B cell (primary cell): ENCODE measurements at regions not wholly inside any gene's neighbourhood (a gene's known extent, or its start where the extent isn't known, plus 50 kb on each side); places are given as distances from the start of the nearest gene placed in this dataset.
"Not testable (repeated sequence)": the region's sequence is repeated elsewhere in the genome, so short reads cannot be mapped to it uniquely, and the experiment has no call there.

ENCODE experiments used
- ATAC-seq: fragments of 200-7000 bp; cut with Tn5 transposase; one replicate; pipeline ENCODE4 v1.10.0; 2021; ENCODE audit warnings: low read depth, mild to moderate bottlenecking, moderate number of reproducible peaks, moderate library complexity
- CTCF ChIA-PET: fragments of 350-600 bp; sonication (Branson Sonifier 250); formaldehyde crosslinking; loops from one replicate; lab custom pipeline; 2021; ENCODE audit warnings: antibody characterized with exemption, inconsistent platforms; lab: Charles Lee
- POLR2A ChIA-PET: fragments of 350-600 bp; sonication (Branson Sonifier 250); formaldehyde crosslinking; loops from one replicate; lab custom pipeline; 2021; ENCODE audit warnings: antibody characterized with exemption; lab: Charles Lee
- DNase-seq: peaks from one replicate; pipeline ENCODE4 v3.0.0; 2013
- H2AFZ ChIP-seq: 2 replicates; pipeline ENCODE4 v1.6.1; 2012; ENCODE audit warnings: mild to moderate bottlenecking, low read depth, low read length; ENCODE audit not compliant: insufficient read depth, poor library complexity, severe bottlenecking
- H3K27ac ChIP-seq, 2 donors: 1 replicate in 1 of 2; 2 replicates in 1 of 2; pipeline ENCODE4 v1.5.1; 2012 to 2013; ENCODE audit warnings: low read length in 2 of 2, mild to moderate bottlenecking in 2 of 2, moderate library complexity in 1 of 2
- H3K27me3 ChIP-seq, 4 experiments: fragments of 200-600 bp in 1 of 4; sonication (generic) in 1 of 4; replicated peaks in 1 of 4; 1 replicate in 2 of 4; 2 replicates in 2 of 4; pipeline versions ENCODE4 v1.6.1 to v1.7.0; 2013 to 2016; ENCODE audit warnings: low read length in 3 of 4, mild to moderate bottlenecking in 2 of 4, mixed read lengths in 1 of 4, moderate library complexity in 1 of 4; ENCODE audit not compliant: insufficient read depth in 4 of 4, control insufficient read depth in 3 of 4; ENCODE audit errors: control extremely low read depth in 1 of 4
- H3K36me3 ChIP-seq, 2 experiments: replicated peaks in 1 of 2; 1 replicate in 1 of 2; 2 replicates in 1 of 2; pipeline versions ENCODE4 v1.6.1 to v1.7.1; 2013; ENCODE audit warnings: low read length in 1 of 2; ENCODE audit not compliant: insufficient read depth in 2 of 2, control insufficient read depth in 1 of 2; ENCODE audit errors: control extremely low read depth in 1 of 2, extremely low read depth in 1 of 2
- H3K4me1 ChIP-seq, 2 donors: fragments of 200-600 bp in 1 of 2; sonication (generic) in 1 of 2; 1 replicate in 1 of 2; 2 replicates in 1 of 2; pipeline versions ENCODE4 v1.5.1 to v1.6.1; 2013 to 2017; ENCODE audit warnings: low read length in 2 of 2; ENCODE audit not compliant: control insufficient read depth in 2 of 2, insufficient read depth in 2 of 2
- H3K4me2 ChIP-seq: replicated peaks from 2 replicates; pipeline ENCODE3; 2012; ENCODE audit warnings: mild to moderate bottlenecking, low read depth, low read length; ENCODE audit not compliant: poor library complexity, severe bottlenecking
- H3K4me3 ChIP-seq, 5 experiments: fragments of 200-600 bp in 1 of 5; sonication (generic) in 1 of 5; 1 replicate in 3 of 5; 2 replicates in 2 of 5; pipeline versions ENCODE4 v1.5.1 to v1.7.0; 2011 to 2016; ENCODE audit warnings: low read length in 4 of 5, mild to moderate bottlenecking in 4 of 5, low read depth in 2 of 5, control low read depth in 1 of 5, moderate library complexity in 1 of 5; ENCODE audit not compliant: insufficient read depth in 1 of 5; ENCODE audit errors: control extremely low read depth in 1 of 5, extremely low read depth in 1 of 5
- H3K79me2 ChIP-seq: fragments of 200-600 bp; sonication (generic); one replicate; pipeline ENCODE4 v1.6.0; 2016; ENCODE audit warnings: low read length; ENCODE audit not compliant: control insufficient read depth, insufficient read depth
- H3K9ac ChIP-seq: fragments of 200-600 bp; sonication (generic); 2 replicates; pipeline ENCODE4 v1.6.1; 2017; ENCODE audit warnings: mild to moderate bottlenecking, low read length, moderate library complexity
- H3K9me3 ChIP-seq, 3 donors: one replicate each; pipeline versions ENCODE4 v1.6.1 to v1.7.1; 2013; ENCODE audit warnings: low read length in 2 of 3; ENCODE audit not compliant: control insufficient read depth in 2 of 3, insufficient read depth in 1 of 3; ENCODE audit errors: control extremely low read depth in 1 of 3
- H4K20me1 ChIP-seq: 2 replicates; pipeline ENCODE4 v1.6.0; 2012; ENCODE audit warnings: mild to moderate bottlenecking, low read length; ENCODE audit not compliant: insufficient read depth, control insufficient read depth, poor library complexity, severe bottlenecking
- H3K27ac Mint-ChIP-seq: one replicate; pipeline ENCODE4 v1.8.0; 2021; ENCODE audit warnings: mixed read lengths
- H3K27me3 Mint-ChIP-seq: one replicate; pipeline ENCODE4 v1.8.0; 2021; ENCODE audit warnings: mixed read lengths
- H3K4me1 Mint-ChIP-seq: one replicate; pipeline ENCODE4 v1.8.0; 2021; ENCODE audit warnings: mixed read lengths
- H3K4me3 Mint-ChIP-seq: one replicate; pipeline ENCODE4 v1.8.0; 2021; ENCODE audit warnings: mixed read lengths
- H3K9me3 Mint-ChIP-seq: one replicate; pipeline ENCODE4 v1.8.0; 2022; ENCODE audit warnings: mixed read lengths; ENCODE audit not compliant: insufficient read depth
- CTCF ChIP-seq: fragments of 200-600 bp; IDR thresholded peaks from one replicate; pipeline ENCODE4 v1.8.0; 2022; ENCODE audit warnings: antibody characterized with exemption, mild to moderate bottlenecking
- EZH2 ChIP-seq: IDR thresholded peaks from 2 replicates; pipeline ENCODE4 v1.6.1; 2012; ENCODE audit warnings: borderline replicate concordance, low read depth, mild to moderate bottlenecking, moderate library complexity, low read length; ENCODE audit not compliant: insufficient read depth, poor library complexity, severe bottlenecking
- WGBS: methylation state at CpG from one replicate; pipeline ENCODE4 v1.1.5; 2013; ENCODE audit warnings: missing lambda C conversion rate; ENCODE audit not compliant: insufficient coverage; 5-methylcytosine and 5-hydroxymethylcytosine counted together
- intact Hi-C: fragments of 100-400 bp; cut with micrococcal nuclease; formaldehyde crosslinking; loops from one replicate; pipeline ENCODE4 v1.10.0; 2022

- no peak for DNase-seq
Observed at GRCh38 chr6:137977814-137978213, 110.8 kb downstream of the TNFAIP3 start.

GRCh38 chr6:137978252-137978896 lies 111.3 kb downstream of the TNFAIP3 start:
- TF ChIP-seq EZH2 = no peak
- no peak for TF ChIP-seq CTCF
- Mint-ChIP-seq H3K4me1 (peaks cover 12% of the 10 kb centered on the region), H3K27me3 (no peaks in the 10 kb centered on the region), H3K9me3 (no peaks in the 10 kb centered on the region), H3K4me3 (no peak overlapping the region), H3K27ac (no peak overlapping the region)
- peak overlapping the region; percentile 34 for H2AFZ ChIP-seq
- no peaks in the 10 kb centered on the region for H3K36me3 ChIP-seq
- ChIA-PET CTCF (no interaction called here), POLR2A (no interaction called here)
- ATAC-seq (no peak), DNase-seq (no peak)
- no peak overlapping the region for H3K4me3 ChIP-seq
- intact Hi-C loops = no loop called here
- no peak overlapping the region for H3K9ac ChIP-seq
- peaks cover 8 to 19% of the 10 kb centered on the region in 2 donors for H3K4me1 ChIP-seq
- no peak overlapping the region for H3K4me2 ChIP-seq
- no peaks in the 10 kb centered on the region for H3K79me2 ChIP-seq
- H3K9me3 ChIP-seq = no peaks in the 10 kb centered on the region
- no peak overlapping the region for H3K27ac ChIP-seq
- no peaks in the 10 kb centered on the region for H3K27me3 ChIP-seq
- H4K20me1 ChIP-seq = no peaks in the 10 kb centered on the region
- 84% methylated on average over 6 of the region's 8 CpGs for WGBS

More at GRCh38 chr6:137977814-137978213, 110.8 kb downstream of the TNFAIP3 start:
- Histone ChIP-seq H3K4me3 (no peak overlapping the region), H3K4me2 (no peak overlapping the region), H3K9ac (no peak overlapping the region), H3K4me1 (peaks cover 8 to 19% of the 10 kb centered on the region in 2 donors), H3K9me3 (no peaks in the 10 kb centered on the region), H3K36me3 (no peaks in the 10 kb centered on the region), H2AFZ (no peak overlapping the region), H3K27ac (no peak overlapping the region), H4K20me1 (no peaks in the 10 kb centered on the region), H3K27me3 (no peaks in the 10 kb centered on the region), H3K79me2 (no peaks in the 10 kb centered on the region)
- H3K9me3 Mint-ChIP-seq = no peaks in the 10 kb centered on the region
- no peak for ATAC-seq
- intact Hi-C loops = no loop called here
- TF ChIP-seq EZH2 = no peak
- TF ChIP-seq CTCF = no peak
- no CpG with 5 or more reads among the region's 3 CpGs for WGBS
- H3K4me1 Mint-ChIP-seq = peaks cover 12% of the 10 kb centered on the region
- H3K4me3 Mint-ChIP-seq = no peak overlapping the region
- CTCF ChIA-PET = no interaction called here
- H3K27me3 Mint-ChIP-seq = no peaks in the 10 kb centered on the region
- POLR2A ChIA-PET = no interaction called here
- H3K27ac Mint-ChIP-seq = no peak overlapping the region

GRCh38 chr6:137979263-137979662 lies 112.2 kb downstream of the TNFAIP3 start:
- H3K36me3 ChIP-seq, H3K9me3 Mint-ChIP-seq, H3K4me3 ChIP-seq, DNase-seq, H3K4me2 ChIP-seq, H2AFZ ChIP-seq, H3K79me2 ChIP-seq, H4K20me1 ChIP-seq, ATAC-seq, H3K4me3 Mint-ChIP-seq, intact Hi-C loops, H3K27ac Mint-ChIP-seq, H3K27me3 ChIP-seq, H3K27ac ChIP-seq, H3K27me3 Mint-ChIP-seq, H3K9ac ChIP-seq, POLR2A ChIA-PET, H3K9me3 ChIP-seq: not testable (repeated sequence)
- H3K4me1 ChIP-seq = peaks cover 8 to 19% of the 10 kb centered on the region in 2 donors
- WGBS = 93% methylated on average over 6 of the region's 6 CpGs
- CTCF ChIA-PET = interaction anchor here (0.6 to 1.7 kb wide), 3 partner anchors 22 to 318 kb away, joined by 3 to 5 read pairs (median 3); no protein-coding TSS in a partner anchor
- H3K4me1 Mint-ChIP-seq = peaks cover 12% of the 10 kb centered on the region
